ENCODE measurements at regions not wholly inside any gene's neighbourhood (a gene's known extent, or its start where the extent isn't known, plus 50 kb on each side); places are given as distances from the start of the nearest gene placed in this dataset.
"Not testable (repeated sequence)": the region's sequence is repeated elsewhere in the genome, so short reads cannot be mapped to it uniquely, and the experiment has no call there.

GRCh38 chr5:56658972-56659371 lies 156.4 kb upstream of the MAP3K1 start:
- DNase-seq (ENCODE audit: low spot score), result no peak

- DNase-seq (ENCODE audit: low spot score), result no peak
Measured at GRCh38 chr5:56656846-56657726, 158.3 kb upstream of the MAP3K1 start.

GRCh38 chr5:56651893-56652292 lies 163.5 kb upstream of the MAP3K1 start:
- DNase-seq (ENCODE audit: low spot score), result no peak

- DNase-seq (ENCODE audit: low spot score), result no peak
Measured at GRCh38 chr5:56650386-56650785, 165.0 kb upstream of the MAP3K1 start.

GRCh38 chr5:56649569-56649968 lies 165.8 kb upstream of the MAP3K1 start:
- no peak for DNase-seq (ENCODE audit: low spot score)

GRCh38 chr5:56648460-56649034 lies 166.8 kb upstream of the MAP3K1 start:
- no peak for DNase-seq (ENCODE audit: low spot score)

GRCh38 chr5:56647099-56647850 lies 168.1 kb upstream of the MAP3K1 start:
- DNase-seq (ENCODE audit: low spot score), result no peak

- no peak for DNase-seq (ENCODE audit: low spot score)
Measured at GRCh38 chr5:56641635-56642260, 173.6 kb upstream of the MAP3K1 start.

- peak; percentile 42 for DNase-seq (ENCODE audit: low spot score)
Measured at GRCh38 chr5:56640763-56641406, 174.5 kb upstream of the MAP3K1 start.

- DNase-seq (ENCODE audit: low spot score), result no peak
Measured at GRCh38 chr5:56639476-56639875, 175.9 kb upstream of the MAP3K1 start.

GRCh38 chr5:56638768-56639238 lies 176.5 kb upstream of the MAP3K1 start:
- no peak for DNase-seq (ENCODE audit: low spot score)

GRCh38 chr5:56638061-56638621 lies 177.2 kb upstream of the MAP3K1 start:
- peak; percentile 81 for DNase-seq (ENCODE audit: low spot score)

- peak; percentile 74 for DNase-seq (ENCODE audit: low spot score)
Measured at GRCh38 chr5:56637321-56637920, 177.9 kb upstream of the MAP3K1 start.

GRCh38 chr5:56633950-56634349 lies 181.4 kb upstream of the MAP3K1 start:
- DNase-seq (ENCODE audit: low spot score), result no peak

- DNase-seq (ENCODE audit: low spot score), result no peak
Measured at GRCh38 chr5:56632939-56633338, 182.4 kb upstream of the MAP3K1 start.

- no peak for DNase-seq (ENCODE audit: low spot score)
Measured at GRCh38 chr5:56632199-56632598, 183.2 kb upstream of the MAP3K1 start.

GRCh38 chr5:56631719-56632118 lies 183.6 kb upstream of the MAP3K1 start:
- no peak for DNase-seq (ENCODE audit: low spot score)

- not testable (repeated sequence) for DNase-seq (ENCODE audit: low spot score)
Measured at GRCh38 chr5:56628616-56629015, 186.7 kb upstream of the MAP3K1 start.

GRCh38 chr5:56625541-56625940 lies 189.8 kb upstream of the MAP3K1 start:
- DNase-seq (ENCODE audit: low spot score), result no peak

GRCh38 chr5:56624751-56625150 lies 190.6 kb upstream of the MAP3K1 start:
- DNase-seq (ENCODE audit: low spot score), result no peak

- DNase-seq (ENCODE audit: low spot score), result no peak
Measured at GRCh38 chr5:56622141-56622540, 193.2 kb upstream of the MAP3K1 start.
